Mesenchymal stem cell (in vitro differentiated cells and primary cell): ENCODE measurements at regions not wholly inside any gene's neighbourhood (a gene's known extent, or its start where the extent isn't known, plus 50 kb on each side); places are given as distances from the start of the nearest gene placed in this dataset.

ENCODE experiments used
- DNase-seq: peaks from one replicate; pipeline ENCODE4 v3.0.0-alpha.2; 2013
- H2AFZ ChIP-seq: one replicate; pipeline ENCODE4 v1.6.1; 2013; ENCODE audit warnings: low read depth, mild to moderate bottlenecking, control low read depth, inconsistent platforms, low read length, moderate library complexity
- H2AK5ac ChIP-seq: 2 replicates; pipeline ENCODE4 v1.6.1; 2013; ENCODE audit warnings: low read length, moderate library complexity, mild to moderate bottlenecking, inconsistent platforms; ENCODE audit not compliant: severe bottlenecking
- H2BK120ac ChIP-seq: one replicate; pipeline ENCODE4 v1.6.1; 2013; ENCODE audit warnings: low read depth, mild to moderate bottlenecking, inconsistent platforms, low read length, moderate library complexity
- H2BK12ac ChIP-seq, 2 experiments: one replicate each; pipeline ENCODE4 v1.6.1; 2013; ENCODE audit warnings: inconsistent platforms in 2 of 2, low read length in 2 of 2, mild to moderate bottlenecking in 2 of 2, moderate library complexity in 2 of 2, control low read depth in 1 of 2
- H2BK15ac ChIP-seq: one replicate; pipeline ENCODE4 v1.6.1; 2013; ENCODE audit warnings: mild to moderate bottlenecking, low read depth, inconsistent platforms; ENCODE audit not compliant: poor library complexity, severe bottlenecking
- H2BK5ac ChIP-seq: 2 replicates; pipeline ENCODE4 v1.6.1; 2013; ENCODE audit warnings: low read depth, mild to moderate bottlenecking, low read length, control low read depth, inconsistent platforms; ENCODE audit not compliant: poor library complexity, severe bottlenecking
- H3K14ac ChIP-seq, 2 experiments: one replicate each; pipeline ENCODE4 v1.6.1; 2013; ENCODE audit warnings: inconsistent platforms in 2 of 2, low read length in 2 of 2, control low read depth in 1 of 2, mild to moderate bottlenecking in 1 of 2, moderate library complexity in 1 of 2
- H3K18ac ChIP-seq, 2 experiments: one replicate each; pipeline ENCODE4 v1.6.1; 2013; ENCODE audit warnings: inconsistent platforms in 2 of 2, low read length in 2 of 2, control low read depth in 1 of 2, low read depth in 1 of 2, mild to moderate bottlenecking in 1 of 2
- H3K23ac ChIP-seq, 2 experiments: one replicate each; pipeline ENCODE4 v1.6.1; 2013; ENCODE audit warnings: inconsistent platforms in 2 of 2, low read length in 2 of 2, mild to moderate bottlenecking in 2 of 2, moderate library complexity in 2 of 2, control low read depth in 1 of 2
- H3K27ac ChIP-seq: 2 replicates; pipeline ENCODE4 v1.5.1; 2013; ENCODE audit warnings: mild to moderate bottlenecking, moderate library complexity, low read length, control low read depth, inconsistent platforms; ENCODE audit not compliant: poor library complexity, severe bottlenecking
- H3K27me3 ChIP-seq, 2 experiments: 2 replicates each; pipeline versions ENCODE4 v1.6.1 to v1.7.0; 2013; ENCODE audit warnings: low read length in 2 of 2, mild to moderate bottlenecking in 2 of 2, moderate library complexity in 2 of 2, control low read depth in 1 of 2, inconsistent platforms in 1 of 2; ENCODE audit not compliant: control insufficient read depth in 1 of 2, insufficient read depth in 1 of 2
- H3K36me3 ChIP-seq, 2 experiments: 2 replicates each; pipeline versions ENCODE4 v1.6.1 to v1.7.0; 2013; ENCODE audit warnings: low read length in 2 of 2, control low read depth in 1 of 2, inconsistent platforms in 1 of 2, low read depth in 1 of 2, mild to moderate bottlenecking in 1 of 2; ENCODE audit not compliant: insufficient read depth in 2 of 2, control insufficient read depth in 1 of 2
- H3K4ac ChIP-seq, 2 experiments: one replicate each; pipeline ENCODE4 v1.6.1; 2013; ENCODE audit warnings: inconsistent platforms in 2 of 2, low read length in 2 of 2, mild to moderate bottlenecking in 2 of 2, moderate library complexity in 2 of 2, control low read depth in 1 of 2, low read depth in 1 of 2
- H3K4me1 ChIP-seq: 2 replicates; pipeline ENCODE4 v1.6.1; 2013; ENCODE audit warnings: low read depth, low read length, control low read depth; ENCODE audit not compliant: control insufficient read depth, insufficient read depth
- H3K4me2 ChIP-seq: 2 replicates; pipeline ENCODE4 v1.6.1; 2013; ENCODE audit warnings: low read length, mild to moderate bottlenecking, inconsistent platforms; ENCODE audit not compliant: poor library complexity, severe bottlenecking
- H3K4me3 ChIP-seq, 2 experiments: 2 replicates each; pipeline versions ENCODE4 v1.5.1 to v1.7.0; 2013; ENCODE audit warnings: low read length in 2 of 2, mild to moderate bottlenecking in 2 of 2, control low read depth in 1 of 2, low read depth in 1 of 2; ENCODE audit not compliant: insufficient read depth in 1 of 2
- H3K79me1 ChIP-seq: replicated peaks from 2 replicates; pipeline ENCODE4 v1.6.1; 2013; ENCODE audit warnings: mild to moderate bottlenecking, control low read depth, low read length, inconsistent platforms; ENCODE audit not compliant: poor library complexity, severe bottlenecking
- H3K9ac ChIP-seq: 2 replicates; pipeline ENCODE4 v1.7.0; 2013; ENCODE audit warnings: mild to moderate bottlenecking, low read length, moderate library complexity
- H3K9me3 ChIP-seq: 2 replicates; pipeline ENCODE4 v1.7.0; 2013; ENCODE audit warnings: mild to moderate bottlenecking, low read length; ENCODE audit not compliant: control insufficient read depth
- H4K8ac ChIP-seq: one replicate; pipeline ENCODE4 v1.6.1; 2013; ENCODE audit warnings: inconsistent platforms, mild to moderate bottlenecking, low read length, moderate library complexity
- H4K91ac ChIP-seq: one replicate; pipeline ENCODE4 v1.6.1; 2013; ENCODE audit warnings: mild to moderate bottlenecking, low read length, inconsistent platforms
- WGBS: methylation state at CpG from one replicate; pipeline ENCODE4 v1.1.7; 2013; ENCODE audit warnings: mixed read lengths; 5-methylcytosine and 5-hydroxymethylcytosine counted together

DNA sequence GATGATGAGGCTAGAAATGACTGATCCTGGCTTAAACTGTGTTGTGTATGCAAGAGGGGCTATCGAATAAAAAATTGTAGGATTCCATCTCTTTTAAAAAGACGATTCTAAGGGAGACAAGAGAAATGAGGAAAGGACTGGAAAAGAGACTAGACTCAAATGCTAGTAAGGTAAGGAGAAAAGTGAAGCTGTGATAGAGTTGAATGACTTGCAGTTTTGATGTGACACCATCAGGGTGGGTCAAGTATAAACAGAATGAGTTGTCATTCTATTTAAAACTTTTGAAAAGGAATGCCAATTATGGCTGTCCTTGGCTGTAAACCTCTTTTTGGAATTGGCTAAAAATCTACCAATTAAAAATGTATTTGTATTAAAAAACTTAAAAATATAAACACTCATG, 184.5 kb upstream of the PHF14 start:
- Histone ChIP-seq H2BK12ac (no peak overlapping the region), H3K4me2 (no peak overlapping the region), H3K9me3 (no peaks in the 10 kb centered on the region), H2AFZ (no peak overlapping the region), H3K79me1 (no peaks in the 10 kb centered on the region), H3K4me3 (no peak overlapping the region), H2BK15ac (no peak overlapping the region), H2AK5ac (no peak overlapping the region), H3K4me1 (no peaks in the 10 kb centered on the region), H3K18ac (no peak overlapping the region), H3K14ac (no peak overlapping the region), H3K36me3 (no peaks in the 10 kb centered on the region), H4K91ac (no peak overlapping the region), H3K9ac (no peak overlapping the region), H2BK120ac (no peak overlapping the region), H2BK5ac (no peak overlapping the region), H4K8ac (no peak overlapping the region), H3K4ac (no peak overlapping the region), H3K27me3 (no peaks in the 10 kb centered on the region), H3K23ac (no peak overlapping the region), H3K27ac (no peak overlapping the region)
- 91% methylated on average over 2 of the region's 2 CpGs for WGBS
- no peak for DNase-seq

DNA sequence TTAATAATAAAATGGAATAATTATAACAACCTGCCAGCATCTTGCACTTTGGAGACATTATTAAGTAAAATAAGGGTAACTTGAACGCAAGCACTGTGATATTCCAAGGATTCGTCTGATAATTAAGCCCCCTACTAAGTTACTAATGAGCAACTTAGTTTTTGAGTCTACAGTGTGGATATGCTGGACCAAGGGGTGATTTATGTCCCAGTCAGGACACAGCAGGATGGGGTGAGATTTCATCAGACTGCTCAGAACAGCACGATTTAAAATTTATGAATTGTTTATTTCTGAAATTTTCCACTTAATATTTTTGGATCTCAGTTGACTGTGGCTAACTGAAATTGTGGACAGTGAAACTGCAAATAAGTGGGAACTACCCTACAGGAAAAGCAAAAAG, 182.8 kb upstream of the PHF14 start:
- Histone ChIP-seq H3K9me3 (no peaks in the 10 kb centered on the region), H3K23ac (no peak overlapping the region), H4K91ac (no peak overlapping the region), H3K4ac (no peak overlapping the region), H3K14ac (no peak overlapping the region), H3K4me3 (no peak overlapping the region), H3K4me2 (no peak overlapping the region), H2BK120ac (no peak overlapping the region), H4K8ac (no peak overlapping the region), H3K27ac (no peak overlapping the region), H3K79me1 (no peaks in the 10 kb centered on the region), H2AK5ac (no peak overlapping the region), H2BK15ac (no peak overlapping the region), H2BK12ac (no peak overlapping the region), H3K27me3 (no peaks in the 10 kb centered on the region), H3K4me1 (no peaks in the 10 kb centered on the region), H3K9ac (no peak overlapping the region), H3K36me3 (no peaks in the 10 kb centered on the region), H3K18ac (no peak overlapping the region), H2BK5ac (no peak overlapping the region), H2AFZ (no peak overlapping the region)
- 100% methylated on average over 2 of the region's 3 CpGs for WGBS
- DNase-seq: no peak

DNA sequence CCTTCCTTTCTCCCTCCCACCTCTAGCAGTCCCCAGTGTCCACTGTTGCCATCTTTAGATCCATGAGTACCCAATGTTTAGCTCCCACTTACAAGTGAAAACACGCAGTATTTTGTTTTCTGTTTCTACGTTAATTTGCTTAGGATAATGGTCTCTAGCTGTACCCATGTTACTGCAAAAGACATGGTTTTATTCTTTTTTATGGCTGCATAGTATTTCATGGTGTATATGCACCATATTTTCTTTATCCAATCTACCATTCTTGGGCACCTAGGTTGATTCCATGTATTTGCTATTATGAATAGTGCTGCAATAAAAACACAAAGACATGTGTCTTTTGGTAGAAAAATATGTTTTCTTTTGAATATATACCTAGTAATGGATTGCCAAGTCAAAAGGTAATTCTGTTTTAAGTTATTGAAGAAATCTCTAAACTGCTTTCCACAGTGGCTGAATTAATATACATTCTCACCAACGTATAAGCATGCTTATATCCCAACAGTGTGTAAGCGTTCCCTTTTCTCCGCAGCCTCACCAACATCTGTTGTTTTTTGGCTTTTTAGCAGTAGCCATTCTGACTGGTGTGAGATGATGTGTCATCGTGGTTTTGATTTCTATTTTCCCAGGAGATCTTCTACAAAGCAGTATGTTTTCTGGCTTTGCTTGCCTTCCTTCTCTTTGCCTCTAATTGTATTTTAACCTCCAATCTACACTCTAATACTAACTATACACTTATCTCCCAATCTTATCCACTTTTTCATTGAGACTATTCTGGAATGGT, 179.5 kb upstream of the PHF14 start:
- H3K4me3 ChIP-seq: no peak overlapping the region
- H4K91ac ChIP-seq: no peak overlapping the region
- no peak overlapping the region for H2BK120ac ChIP-seq
- no peaks in the 10 kb centered on the region for H3K36me3 ChIP-seq
- H2AK5ac ChIP-seq: no peak overlapping the region
- no peak overlapping the region for H3K9ac ChIP-seq
- DNase-seq: no peak
- H3K18ac ChIP-seq: no peak overlapping the region
- H2BK5ac ChIP-seq: no peak overlapping the region
- no peak overlapping the region for H3K4ac ChIP-seq
- H3K4me2 ChIP-seq: no peak overlapping the region
- H3K9me3 ChIP-seq: peaks cover 5% of the 10 kb centered on the region
- no peak overlapping the region for H3K14ac ChIP-seq
- H2BK12ac ChIP-seq: no peak overlapping the region
- no peak overlapping the region for H2BK15ac ChIP-seq
- no peak overlapping the region for H4K8ac ChIP-seq
- H3K79me1 ChIP-seq: no peaks in the 10 kb centered on the region
- H3K4me1 ChIP-seq: no peaks in the 10 kb centered on the region
- no peak overlapping the region for H3K27ac ChIP-seq
- 100% methylated on average over 2 of the region's 6 CpGs for WGBS
- no peak overlapping the region for H3K23ac ChIP-seq
- no peak overlapping the region for H2AFZ ChIP-seq
- no peaks in the 10 kb centered on the region for H3K27me3 ChIP-seq

DNA sequence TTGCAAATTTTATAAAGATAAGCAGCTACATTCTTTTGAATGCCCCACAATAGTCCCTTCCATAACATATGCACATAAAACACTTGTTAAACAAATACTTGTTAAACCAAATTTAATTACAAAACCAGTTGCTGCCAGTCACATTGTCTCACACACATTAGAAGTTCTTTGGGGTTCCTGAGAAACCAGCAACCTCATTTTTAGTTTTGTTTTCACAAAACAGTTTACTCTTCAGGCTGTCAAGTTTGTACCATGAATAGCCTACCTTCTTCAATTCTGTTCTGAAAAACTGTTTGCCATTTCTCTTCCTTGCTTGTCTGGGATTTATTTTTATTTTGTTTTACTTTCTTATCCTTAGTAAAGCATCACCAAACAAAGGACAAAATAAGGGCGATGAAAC, 176.5 kb upstream of the PHF14 start:
- H3K4me1 ChIP-seq: no peaks in the 10 kb centered on the region
- H2BK5ac ChIP-seq: no peak overlapping the region
- H3K4me2 ChIP-seq: no peak overlapping the region
- H2BK15ac ChIP-seq: no peak overlapping the region
- no peak for DNase-seq
- H3K9ac ChIP-seq: no peak overlapping the region
- no peak overlapping the region for H3K18ac ChIP-seq
- no peak overlapping the region for H2BK12ac ChIP-seq
- WGBS: 87% methylated on average over 1 of the region's 1 CpG
- no peak overlapping the region for H2AFZ ChIP-seq
- no peak overlapping the region for H4K91ac ChIP-seq
- no peak overlapping the region for H3K23ac ChIP-seq
- peaks cover 5% of the 10 kb centered on the region for H3K9me3 ChIP-seq
- H4K8ac ChIP-seq: no peak overlapping the region
- H3K4me3 ChIP-seq: no peak overlapping the region
- no peak overlapping the region for H3K4ac ChIP-seq
- H3K27ac ChIP-seq: no peak overlapping the region
- no peak overlapping the region for H3K14ac ChIP-seq
- no peak overlapping the region for H2BK120ac ChIP-seq
- no peak overlapping the region for H2AK5ac ChIP-seq
- no peaks in the 10 kb centered on the region for H3K36me3 ChIP-seq
- no peaks in the 10 kb centered on the region for H3K79me1 ChIP-seq
- no peaks in the 10 kb centered on the region for H3K27me3 ChIP-seq
